ENCODE measurements at regions not wholly inside any gene's neighbourhood (a gene's known extent, or its start where the extent isn't known, plus 50 kb on each side); places are given as distances from the start of the nearest gene placed in this dataset.

DNA sequence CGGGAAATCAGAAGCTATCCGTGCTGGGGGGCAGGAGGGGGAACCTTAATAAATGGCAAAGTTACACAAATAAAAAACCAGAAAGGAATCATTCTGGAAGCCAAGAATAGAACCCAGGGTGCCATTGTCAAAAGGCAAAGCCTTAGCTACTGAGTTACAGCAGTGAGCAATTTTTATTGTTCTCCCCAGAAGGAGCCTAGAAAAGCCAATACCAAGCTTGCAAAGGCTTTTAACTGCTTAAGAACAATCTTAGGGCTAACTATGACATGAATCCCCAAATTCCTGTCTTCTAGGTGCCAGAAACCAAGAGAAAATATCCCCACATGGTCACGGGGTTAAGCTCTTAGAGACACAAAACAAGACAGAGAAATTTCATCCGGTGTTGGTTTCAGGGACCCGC is 482.7 kb downstream of the CCSER2 start:
- H3K4me1 ChIP-seq (ENCODE audit: insufficient read depth, low read length, poor library complexity, severe bottlenecking), result no peaks in the 10 kb centered on the region
- H3K9ac ChIP-seq (ENCODE audit: low read depth, low read length, poor library complexity, severe bottlenecking), result no peak overlapping the region
- TF ChIP-seq, protein P1, sequence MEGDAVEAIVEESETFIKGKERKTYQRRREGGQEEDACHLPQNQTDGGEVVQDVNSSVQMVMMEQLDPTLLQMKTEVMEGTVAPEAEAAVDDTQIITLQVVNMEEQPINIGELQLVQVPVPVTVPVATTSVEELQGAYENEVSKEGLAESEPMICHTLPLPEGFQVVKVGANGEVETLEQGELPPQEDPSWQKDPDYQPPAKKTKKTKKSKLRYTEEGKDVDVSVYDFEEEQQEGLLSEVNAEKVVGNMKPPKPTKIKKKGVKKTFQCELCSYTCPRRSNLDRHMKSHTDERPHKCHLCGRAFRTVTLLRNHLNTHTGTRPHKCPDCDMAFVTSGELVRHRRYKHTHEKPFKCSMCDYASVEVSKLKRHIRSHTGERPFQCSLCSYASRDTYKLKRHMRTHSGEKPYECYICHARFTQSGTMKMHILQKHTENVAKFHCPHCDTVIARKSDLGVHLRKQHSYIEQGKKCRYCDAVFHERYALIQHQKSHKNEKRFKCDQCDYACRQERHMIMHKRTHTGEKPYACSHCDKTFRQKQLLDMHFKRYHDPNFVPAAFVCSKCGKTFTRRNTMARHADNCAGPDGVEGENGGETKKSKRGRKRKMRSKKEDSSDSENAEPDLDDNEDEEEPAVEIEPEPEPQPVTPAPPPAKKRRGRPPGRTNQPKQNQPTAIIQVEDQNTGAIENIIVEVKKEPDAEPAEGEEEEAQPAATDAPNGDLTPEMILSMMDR (conservative IDR thresholded peaks at IDR 0.05; ENCODE audit: low read length), result no peak
- no peak for TF ChIP-seq EZH2phosphoT487 (IDR thresholded peaks at IDR 0.05; ENCODE audit: borderline replicate concordance)
- no peaks in the 10 kb centered on the region for H4K20me1 ChIP-seq (ENCODE audit: insufficient read depth, low read length, poor library complexity, severe bottlenecking)
- no peaks in the 10 kb centered on the region for H3F3A ChIP-seq (ENCODE audit: low read depth)
- H3K79me2 ChIP-seq (ENCODE audit: insufficient read depth, low read length), result no peaks in the 10 kb centered on the region
- H3K4me3 ChIP-seq (ENCODE audit: low read length, poor library complexity, severe bottlenecking), result no peak overlapping the region
- H2AFZ ChIP-seq (ENCODE audit: low read length), result no peak overlapping the region
- no peak overlapping the region for H3K4me2 ChIP-seq (ENCODE audit: low read depth, low read length, poor library complexity, severe bottlenecking)
- no peaks in the 10 kb centered on the region for H3K36me3 ChIP-seq (ENCODE audit: insufficient read depth, low read length)
- H3K27me3 ChIP-seq (ENCODE audit: insufficient read depth, low read length, poor library complexity, severe bottlenecking), result no peaks in the 10 kb centered on the region
- H3K9me2 ChIP-seq (replicated peaks; ENCODE audit: low read depth, low read length), result no peaks in the 10 kb centered on the region
- no peaks in the 10 kb centered on the region for H3K9me3 ChIP-seq (ENCODE audit: insufficient read depth, low read depth, low read length)

GRCh38 chr10:84818961-84819360 is 490.6 kb downstream of the CCSER2 start:
- Histone ChIP-seq H3K4me2 (ENCODE audit: low read depth, low read length, poor library complexity, severe bottlenecking) (no peak overlapping the region), H3K79me2 (ENCODE audit: insufficient read depth, low read length) (no peaks in the 10 kb centered on the region), H3K9me2 (replicated peaks; ENCODE audit: low read depth, low read length) (no peaks in the 10 kb centered on the region), H3K27me3 (ENCODE audit: insufficient read depth, low read length, poor library complexity, severe bottlenecking) (no peaks in the 10 kb centered on the region), H3K9ac (ENCODE audit: low read depth, low read length, poor library complexity, severe bottlenecking) (no peak overlapping the region), H3K9me3 (ENCODE audit: insufficient read depth, low read depth, low read length) (no peaks in the 10 kb centered on the region), H3K4me3 (ENCODE audit: low read length, poor library complexity, severe bottlenecking) (no peak overlapping the region), H4K20me1 (ENCODE audit: insufficient read depth, low read length, poor library complexity, severe bottlenecking) (no peaks in the 10 kb centered on the region), H3K4me1 (ENCODE audit: insufficient read depth, low read length, poor library complexity, severe bottlenecking) (no peaks in the 10 kb centered on the region), H3F3A (ENCODE audit: low read depth) (no peaks in the 10 kb centered on the region), H3K36me3 (ENCODE audit: insufficient read depth, low read length) (no peaks in the 10 kb centered on the region), H2AFZ (ENCODE audit: low read length) (no peak overlapping the region)
- no peak for TF ChIP-seq EZH2phosphoT487 (IDR thresholded peaks at IDR 0.05; ENCODE audit: borderline replicate concordance)
- TF ChIP-seq, protein P1 (conservative IDR thresholded peaks at IDR 0.05; ENCODE audit: low read length), result no peak

GRCh38 chr10:84820120-84820519 is 491.7 kb downstream of the CCSER2 start:
- Histone ChIP-seq H3K4me2 (ENCODE audit: low read depth, low read length, poor library complexity, severe bottlenecking) (no peak overlapping the region), H3K9me3 (ENCODE audit: insufficient read depth, low read depth, low read length) (no peaks in the 10 kb centered on the region), H3K9ac (ENCODE audit: low read depth, low read length, poor library complexity, severe bottlenecking) (no peak overlapping the region), H3K9me2 (replicated peaks; ENCODE audit: low read depth, low read length) (no peaks in the 10 kb centered on the region), H3K79me2 (ENCODE audit: insufficient read depth, low read length) (no peaks in the 10 kb centered on the region), H3K27me3 (ENCODE audit: insufficient read depth, low read length, poor library complexity, severe bottlenecking) (no peaks in the 10 kb centered on the region), H2AFZ (ENCODE audit: low read length) (no peak overlapping the region), H3K4me3 (ENCODE audit: low read length, poor library complexity, severe bottlenecking) (no peak overlapping the region), H3K4me1 (ENCODE audit: insufficient read depth, low read length, poor library complexity, severe bottlenecking) (no peaks in the 10 kb centered on the region), H4K20me1 (ENCODE audit: insufficient read depth, low read length, poor library complexity, severe bottlenecking) (no peaks in the 10 kb centered on the region), H3K36me3 (ENCODE audit: insufficient read depth, low read length) (no peaks in the 10 kb centered on the region), H3F3A (ENCODE audit: low read depth) (no peaks in the 10 kb centered on the region)
- TF ChIP-seq, protein P1 (conservative IDR thresholded peaks at IDR 0.05; ENCODE audit: low read length), result peak; percentile 47
- TF ChIP-seq EZH2phosphoT487 (IDR thresholded peaks at IDR 0.05; ENCODE audit: borderline replicate concordance), result no peak

Data from Loucy (cell line).